ENCODE measurements at regions not wholly inside any gene's neighbourhood (a gene's known extent, or its start where the extent isn't known, plus 50 kb on each side); places are given as distances from the start of the nearest gene placed in this dataset.

DNA sequence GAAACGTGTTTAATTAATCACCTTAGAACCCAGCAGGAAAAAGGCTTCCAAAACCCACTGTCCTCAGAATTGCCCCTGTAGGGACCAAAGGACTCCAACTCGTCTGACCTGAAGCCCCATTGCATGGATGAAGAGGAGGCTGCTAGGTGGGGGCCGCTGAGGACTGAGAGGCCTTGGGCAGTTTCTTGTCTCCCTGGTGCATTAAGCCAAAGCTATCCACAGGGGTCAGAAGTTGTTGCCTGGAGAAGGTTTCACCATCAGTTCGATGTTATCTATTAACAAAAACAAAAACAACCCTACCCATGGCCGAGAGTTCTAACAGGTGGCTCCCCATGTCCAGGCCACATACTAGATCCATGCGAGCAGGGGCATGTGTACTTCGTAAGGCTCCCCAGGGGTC is 120.9 kb upstream of the CD93 start:
- DNase-seq (ENCODE audit: low spot score in 2 of 2, unreplicated experiment in 2 of 2): no peak
- Mint-ChIP-seq H3K9me3 (no peaks in the 10 kb centered on the region), H3K4me1 (peaks cover under 1% of the 10 kb centered on the region), H3K4me3 (no peak overlapping the region), H3K27ac (no peak overlapping the region), H3K36me3 (no peaks in the 10 kb centered on the region), H3K27me3 (ENCODE audit: low read depth) (peaks cover 72% of the 10 kb centered on the region)
- TF ChIP-seq, protein P1, sequence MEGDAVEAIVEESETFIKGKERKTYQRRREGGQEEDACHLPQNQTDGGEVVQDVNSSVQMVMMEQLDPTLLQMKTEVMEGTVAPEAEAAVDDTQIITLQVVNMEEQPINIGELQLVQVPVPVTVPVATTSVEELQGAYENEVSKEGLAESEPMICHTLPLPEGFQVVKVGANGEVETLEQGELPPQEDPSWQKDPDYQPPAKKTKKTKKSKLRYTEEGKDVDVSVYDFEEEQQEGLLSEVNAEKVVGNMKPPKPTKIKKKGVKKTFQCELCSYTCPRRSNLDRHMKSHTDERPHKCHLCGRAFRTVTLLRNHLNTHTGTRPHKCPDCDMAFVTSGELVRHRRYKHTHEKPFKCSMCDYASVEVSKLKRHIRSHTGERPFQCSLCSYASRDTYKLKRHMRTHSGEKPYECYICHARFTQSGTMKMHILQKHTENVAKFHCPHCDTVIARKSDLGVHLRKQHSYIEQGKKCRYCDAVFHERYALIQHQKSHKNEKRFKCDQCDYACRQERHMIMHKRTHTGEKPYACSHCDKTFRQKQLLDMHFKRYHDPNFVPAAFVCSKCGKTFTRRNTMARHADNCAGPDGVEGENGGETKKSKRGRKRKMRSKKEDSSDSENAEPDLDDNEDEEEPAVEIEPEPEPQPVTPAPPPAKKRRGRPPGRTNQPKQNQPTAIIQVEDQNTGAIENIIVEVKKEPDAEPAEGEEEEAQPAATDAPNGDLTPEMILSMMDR (IDR thresholded peaks at IDR 0.05; ENCODE audit: unreplicated experiment): no peak

DNA sequence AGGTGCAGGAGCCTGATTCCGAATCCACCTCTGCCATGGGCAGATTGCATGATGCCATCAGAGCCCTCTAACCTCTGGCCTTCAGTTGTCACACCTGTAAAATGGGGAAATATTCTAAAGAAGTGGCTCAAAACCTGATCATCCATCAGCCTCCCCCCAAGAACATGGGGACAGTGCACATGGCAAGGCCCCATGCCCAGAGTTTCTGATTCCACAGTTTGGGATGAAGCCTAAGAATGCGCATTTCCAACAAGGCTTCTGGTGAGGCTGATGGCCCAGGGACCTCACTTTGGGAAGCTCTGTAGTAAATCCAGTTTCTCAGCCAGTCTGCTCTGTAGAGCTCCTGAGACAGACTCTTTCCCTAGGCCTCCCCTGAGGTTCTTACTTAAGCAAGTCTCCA is 119.9 kb upstream of the CD93 start:
- H3K4me1 Mint-ChIP-seq: no peaks in the 10 kb centered on the region
- no peak overlapping the region for H3K4me3 Mint-ChIP-seq
- peaks cover 73% of the 10 kb centered on the region for H3K27me3 Mint-ChIP-seq (ENCODE audit: low read depth)
- H3K36me3 Mint-ChIP-seq: no peaks in the 10 kb centered on the region
- TF ChIP-seq, protein P1 (IDR thresholded peaks at IDR 0.05; ENCODE audit: unreplicated experiment): no peak
- H3K27ac Mint-ChIP-seq: no peak overlapping the region
- DNase-seq (ENCODE audit: low spot score in 2 of 2, unreplicated experiment in 2 of 2): no peak
- H3K9me3 Mint-ChIP-seq: no peaks in the 10 kb centered on the region

DNA sequence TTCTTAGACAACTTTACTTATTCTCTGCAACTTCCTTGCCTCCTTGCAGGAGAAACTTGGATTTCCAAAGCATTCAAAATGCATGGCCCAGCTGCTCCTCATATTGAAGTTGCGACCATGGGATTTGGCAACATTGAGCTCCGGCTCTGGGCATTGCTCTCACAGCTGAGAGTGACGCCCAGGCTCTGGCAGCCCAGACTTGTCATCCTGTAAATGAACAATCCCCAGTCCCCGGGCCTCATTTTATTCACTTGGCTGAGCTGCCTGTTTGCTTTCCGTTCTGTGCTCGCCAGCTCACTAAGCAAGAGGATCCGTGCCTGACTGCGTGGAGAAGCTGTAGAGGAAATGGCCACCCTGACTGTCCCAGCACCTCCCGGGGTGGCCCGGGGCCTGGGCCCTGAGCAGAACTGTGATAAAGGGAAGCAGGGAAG is 119.5 kb upstream of the CD93 start:
- no peaks in the 10 kb centered on the region for H3K4me1 Mint-ChIP-seq
- no peak for DNase-seq (ENCODE audit: low spot score in 2 of 2, unreplicated experiment in 2 of 2)
- H3K27ac Mint-ChIP-seq: no peak overlapping the region
- H3K36me3 Mint-ChIP-seq: no peaks in the 10 kb centered on the region
- no peaks in the 10 kb centered on the region for H3K9me3 Mint-ChIP-seq
- TF ChIP-seq, protein P1 (IDR thresholded peaks at IDR 0.05; ENCODE audit: unreplicated experiment): no peak
- no peak overlapping the region for H3K4me3 Mint-ChIP-seq
- H3K27me3 Mint-ChIP-seq (ENCODE audit: low read depth): peaks cover 75% of the 10 kb centered on the region

DNA sequence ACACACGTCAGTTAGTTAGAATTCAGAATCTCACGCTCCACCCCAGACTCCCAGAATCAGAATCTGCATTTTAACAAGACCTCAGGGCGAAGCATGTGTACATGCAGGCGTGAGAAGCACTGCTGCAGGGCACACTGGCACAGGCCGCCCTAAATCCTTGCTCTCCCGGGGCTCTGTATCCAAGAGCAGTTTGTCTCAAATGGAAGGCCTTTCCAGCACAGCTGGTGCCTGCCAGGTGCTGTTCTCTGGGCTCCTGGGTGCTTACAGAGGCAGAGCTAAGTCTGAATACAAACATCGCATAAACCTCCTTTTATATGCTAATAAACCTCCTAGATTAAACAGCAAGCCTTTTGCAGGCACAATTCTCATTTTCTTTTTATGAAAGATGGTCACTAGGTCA is 119.1 kb upstream of the CD93 start:
- Mint-ChIP-seq H3K4me3 (no peak overlapping the region), H3K27ac (no peak overlapping the region), H3K27me3 (ENCODE audit: low read depth) (peaks cover 76% of the 10 kb centered on the region), H3K4me1 (no peaks in the 10 kb centered on the region), H3K9me3 (no peaks in the 10 kb centered on the region), H3K36me3 (no peaks in the 10 kb centered on the region)
- TF ChIP-seq, protein P1 (IDR thresholded peaks at IDR 0.05; ENCODE audit: unreplicated experiment): no peak
- DNase-seq (ENCODE audit: low spot score in 2 of 2, unreplicated experiment in 2 of 2): no peak

DNA sequence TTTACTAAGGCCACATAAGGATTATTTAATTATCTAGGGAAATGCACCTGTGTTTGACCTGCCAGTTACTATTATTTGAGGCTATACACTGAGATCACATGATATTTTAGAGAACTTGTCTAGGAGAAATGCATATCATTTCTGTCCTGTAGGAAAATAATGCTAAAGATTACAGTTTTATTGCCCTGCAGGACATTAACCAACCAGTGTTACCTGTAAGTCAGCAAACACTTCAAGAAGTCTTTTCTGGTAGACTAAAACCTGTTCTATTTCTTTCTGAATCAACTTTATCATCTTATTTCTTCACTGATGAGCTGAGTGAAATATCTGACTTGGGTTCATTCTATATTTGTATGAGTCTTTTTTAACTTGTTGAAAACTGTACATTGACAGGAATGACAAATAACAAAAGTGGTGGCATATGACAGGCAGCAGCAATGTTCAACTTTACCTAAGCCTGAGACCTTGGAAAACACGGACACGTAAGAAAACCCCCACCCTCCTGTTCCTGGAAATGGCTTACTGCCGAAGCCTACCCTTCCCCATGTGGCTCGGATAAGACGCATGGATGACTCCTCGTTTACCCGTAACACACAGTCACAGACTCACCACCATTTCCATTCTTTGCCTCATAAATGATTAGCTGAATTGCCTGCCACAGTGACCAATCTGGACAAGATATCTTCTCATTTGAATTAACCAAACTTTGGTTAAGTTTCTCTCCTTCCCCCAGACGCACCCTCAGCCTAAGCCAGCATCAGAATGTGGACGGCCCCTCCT is 118.0 kb upstream of the CD93 start:
- no peak for DNase-seq (ENCODE audit: low spot score in 2 of 2, unreplicated experiment in 2 of 2)
- Mint-ChIP-seq H3K27ac (no peak overlapping the region), H3K9me3 (no peaks in the 10 kb centered on the region), H3K4me3 (no peak overlapping the region), H3K36me3 (no peaks in the 10 kb centered on the region), H3K27me3 (ENCODE audit: low read depth) (peaks cover 79% of the 10 kb centered on the region), H3K4me1 (no peaks in the 10 kb centered on the region)
- TF ChIP-seq, protein P1 (IDR thresholded peaks at IDR 0.05; ENCODE audit: unreplicated experiment): no peak

Measured in mesothelial cell of epicardium (in vitro differentiated cells).